Heart left ventricle (tissue), 16 donors: ENCODE measurements at regions not wholly inside any gene's neighbourhood (a gene's known extent, or its start where the extent isn't known, plus 50 kb on each side); places are given as distances from the start of the nearest gene placed in this dataset.

Experiments used
- ATAC-seq, 4 donors: fragments of 200-7000 bp; cut with Tn5 transposase; one replicate each; pipeline ENCODE4 v1.9.1; 2020 to 2022; ENCODE audit warnings: moderate library complexity in 4 of 4, mild to moderate bottlenecking in 3 of 4, moderate number of reproducible peaks in 1 of 4
- DNase-seq, 5 donors: peaks; one replicate each; pipeline ENCODE4 v3.0.0-alpha.2; 2020
- H3K27ac ChIP-seq, 12 donors: fragments of 200-600 bp; sonication (generic) in 4 of 12; one replicate each; pipeline versions ENCODE4 v1.5.0 to v1.8.0; 2016 to 2022; ENCODE audit warnings: mild to moderate bottlenecking in 2 of 12
- H3K27me3 ChIP-seq, 9 donors: fragments of 200-600 bp; sonication (generic) in 2 of 9; one replicate each; pipeline versions ENCODE4 v1.5.1 to v1.8.0; 2016 to 2022; ENCODE audit warnings: mild to moderate bottlenecking in 3 of 9
- H3K36me3 ChIP-seq, 9 donors: fragments of 200-600 bp; sonication (generic) in 2 of 9; one replicate each; pipeline versions ENCODE4 v1.5.0 to v1.8.0; 2018 to 2022; ENCODE audit warnings: mild to moderate bottlenecking in 2 of 9
- H3K4me1 ChIP-seq, 12 donors: fragments of 200-600 bp; sonication (generic) in 4 of 12; one replicate each; pipeline versions ENCODE4 v1.5.0 to v1.8.0; 2016 to 2022; ENCODE audit warnings: mild to moderate bottlenecking in 3 of 12
- H3K4me3 ChIP-seq, 12 donors: fragments of 200-600 bp; sonication (generic) in 4 of 12; one replicate each; pipeline versions ENCODE4 v1.5.0 to v1.8.0; 2017 to 2022; ENCODE audit warnings: mild to moderate bottlenecking in 9 of 12, moderate library complexity in 4 of 12
- H3K9me3 ChIP-seq, 12 donors: fragments of 200-600 bp; sonication (generic) in 4 of 12; one replicate each; pipeline versions ENCODE4 v1.5.0 to v1.8.0; 2016 to 2022; ENCODE audit warnings: mild to moderate bottlenecking in 1 of 12
- CTCF ChIP-seq, 12 donors: fragments of 200-600 bp; sonication (generic) in 4 of 12; IDR thresholded peaks; one replicate each; pipeline versions ENCODE4 v1.5.0 to v1.8.0; 2018 to 2022; ENCODE audit warnings: antibody characterized with exemption in 12 of 12, mild to moderate bottlenecking in 5 of 12
- POLR2A ChIP-seq, 2 donors: fragments of 450-650 bp; IDR thresholded peaks; one replicate each; pipeline ENCODE4 v1.6.1; 2017; ENCODE audit warnings: antibody characterized with exemption in 2 of 2, mild to moderate bottlenecking in 2 of 2, moderate library complexity in 2 of 2
- WGBS, 4 donors: extraction: QIAGEN DNeasy Blood & Tissue Kit in 2 of 4; methylation state at CpG; one replicate each; pipeline versions ENCODE4 v1.1.5 to v1.1.7; 2013 to 2018; 5-methylcytosine and 5-hydroxymethylcytosine counted together
- intact Hi-C, 10 donors: fragments of 100-400 bp; cut with DNase I; formaldehyde crosslinking; loops; one replicate each; pipeline versions ENCODE4 v1.11.1 to v1.14.2; 2022
- donor health status: ischemic (EF 13 %, LVEDD 7.1; RV severe dilation, severe dysfunction).
- donor health status: healthy with polysubstance abuse.
- donor health status: DM: no; HTN: yes; CAD: no.
- donor health status: DM: no; HTN: no; CAD: no.
- donor health status: ischemic (EF 25% LVEDD 6.9; RV normal size, moderate dysfunction).
- donor health status: ischemic (EF 25% LVEDD 5.7; RV mildly dilated, moderate dysfunction).
- donor health status: healthy.
- donor health status: DM: yes; HTN: yes; CAD: no.
- donor health status: ischemic (EF 35%, LVEDD 5.7; RV mildly dilated, moderate dysfunction).
- donor health status: nonischemic (EF 11% LVEDD 7.7; RV severe dilation, severe dysfunction).
- donor health status: DM: yes; HTN: yes; CAD: no.
- donor health status: PGD.
- donor health status: ischemic (EF 29% LVEDD 5.4; RV normal size, mild dysfunction).
- donor health status: nonischemic (EF 23%, LVEDD 6.1; RV moderate dilation, normal function).

GRCh38 chr3:35894735-35895134, 255.4 kb downstream of the ARPP21 start:
- DNase-seq: no peak
- no peak for ATAC-seq
- Histone ChIP-seq H3K27ac (no peak overlapping the region), H3K9me3 (no peaks in the 10 kb centered on the region), H3K27me3 (no peaks in the 10 kb centered on the region), H3K36me3 (no peaks in the 10 kb centered on the region), H3K4me3 (no peak overlapping the region), H3K4me1 (no peaks in the 10 kb centered on the region)
- WGBS, 4 donors: 82 to 91% (median 87%) methylated on average over 5 of the region's 5 CpGs
- intact Hi-C loops: no loop called here
- TF ChIP-seq POLR2A (IDR thresholded peaks at IDR 0.05) (no peak), CTCF (IDR thresholded peaks at IDR 0.05) (no peak)

- DNase-seq (no peak), ATAC-seq (no peak)
- intact Hi-C loops: no loop called here
- Histone ChIP-seq H3K9me3 (no peaks in the 10 kb centered on the region), H3K4me3 (no peak overlapping the region), H3K4me1 (no peaks in the 10 kb centered on the region), H3K27me3 (no peaks in the 10 kb centered on the region), H3K27ac (no peak overlapping the region), H3K36me3 (no peaks in the 10 kb centered on the region)
- TF ChIP-seq POLR2A (IDR thresholded peaks at IDR 0.05) (no peak), CTCF (IDR thresholded peaks at IDR 0.05) (no peak)
Measured at GRCh38 chr3:35899245-35899644, 259.9 kb downstream of the ARPP21 start.

- ATAC-seq: no peak
- intact Hi-C loops: no loop called here
- Histone ChIP-seq H3K9me3 (no peaks in the 10 kb centered on the region), H3K4me3 (no peak overlapping the region), H3K27ac (no peak overlapping the region), H3K4me1 (no peaks in the 10 kb centered on the region), H3K36me3 (no peaks in the 10 kb centered on the region), H3K27me3 (no peaks in the 10 kb centered on the region)
- WGBS, 4 donors: 85 to 90% (median 88%) methylated on average over 3 of the region's 3 CpGs
- DNase-seq: no peak
- TF ChIP-seq POLR2A (IDR thresholded peaks at IDR 0.05) (no peak), CTCF (IDR thresholded peaks at IDR 0.05) (no peak)
Measured at GRCh38 chr3:35900079-35900478, 260.8 kb downstream of the ARPP21 start.

GRCh38 chr3:35908366-35909232, 269.3 kb downstream of the ARPP21 start:
- Histone ChIP-seq H3K36me3 (no peaks in the 10 kb centered on the region), H3K4me1 (no peaks in the 10 kb centered on the region), H3K9me3 (no peaks in the 10 kb centered on the region), H3K4me3 (no peak overlapping the region), H3K27ac (no peak overlapping the region), H3K27me3 (peaks cover 0 to 4% (median 0%) of the 10 kb centered on the region in 9 donors)
- WGBS, 4 donors: 32 to 38% (median 37%) methylated on average over 9 of the region's 9 CpGs
- intact Hi-C loops: no loop called here
- ATAC-seq (peak in 3 of 4 donors; percentile 44 to 64 (median 60)), DNase-seq (peak in 4 of 5 donors; percentile 36 to 63 (median 46))
- TF ChIP-seq CTCF (IDR thresholded peaks at IDR 0.05): peak; percentile 63 to 82 (median 71)
- no peak for TF ChIP-seq POLR2A (IDR thresholded peaks at IDR 0.05)
